GM18505 (cell line): ENCODE measurements at regions not wholly inside any gene's neighbourhood (a gene's known extent, or its start where the extent isn't known, plus 50 kb on each side); places are given as distances from the start of the nearest gene placed in this dataset.

ENCODE experiments used
- ATAC-seq: cut with Tn5 transposase; IDR thresholded peaks from one replicate; pipeline ENCODE4 v1.9.1; 2021; ENCODE audit not compliant: unreplicated experiment
- POLR2A ChIP-seq: IDR thresholded peaks from 4 replicates; pipeline ENCODE4 v1.6.1; 2011; ENCODE audit warnings: borderline replicate concordance; ENCODE audit not compliant: insufficient read depth, insufficient read length; ENCODE audit errors: extremely low read depth

DNA sequence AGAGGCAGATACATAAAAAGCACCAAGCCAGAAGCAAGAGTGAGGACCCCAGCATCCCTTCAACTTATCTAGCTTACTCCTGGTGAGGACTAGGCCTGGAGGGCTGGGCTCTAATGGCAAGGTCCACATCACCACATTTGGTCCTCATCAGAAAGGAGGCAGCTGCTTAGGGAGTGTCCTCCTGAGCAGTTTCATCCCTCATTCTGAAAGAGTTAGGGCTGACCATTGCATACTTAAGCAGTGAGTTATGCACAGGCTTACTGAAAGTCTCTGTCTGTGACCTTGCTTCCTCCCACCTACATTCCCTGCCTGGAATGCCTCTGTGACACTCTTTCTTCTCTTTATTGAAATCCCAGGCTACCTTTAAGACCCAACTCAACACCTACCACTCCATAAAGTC lies 301.8 kb upstream of the ACVR2A start:
- no peak for ATAC-seq
- no peak for TF ChIP-seq POLR2A

DNA sequence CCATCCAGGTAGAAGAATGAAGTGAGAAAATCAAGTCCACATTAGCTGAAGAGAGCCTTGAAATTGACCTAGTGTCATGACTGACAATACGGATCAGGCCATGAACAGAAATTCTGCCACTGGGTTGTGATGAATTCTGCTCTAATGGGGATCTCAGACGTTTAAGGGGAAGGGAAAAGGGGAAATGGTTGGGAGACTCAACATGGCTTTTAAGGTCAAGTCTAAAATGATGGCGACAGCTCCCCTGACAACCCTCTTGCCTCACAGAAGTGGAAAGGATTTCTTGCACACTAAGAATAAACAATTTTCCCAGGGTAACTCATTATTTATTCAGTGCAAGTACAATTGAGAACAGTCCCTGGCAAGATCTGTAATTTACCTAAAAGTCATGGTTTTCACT lies 302.5 kb upstream of the ACVR2A start:
- no peak for ATAC-seq
- no peak for TF ChIP-seq POLR2A

DNA sequence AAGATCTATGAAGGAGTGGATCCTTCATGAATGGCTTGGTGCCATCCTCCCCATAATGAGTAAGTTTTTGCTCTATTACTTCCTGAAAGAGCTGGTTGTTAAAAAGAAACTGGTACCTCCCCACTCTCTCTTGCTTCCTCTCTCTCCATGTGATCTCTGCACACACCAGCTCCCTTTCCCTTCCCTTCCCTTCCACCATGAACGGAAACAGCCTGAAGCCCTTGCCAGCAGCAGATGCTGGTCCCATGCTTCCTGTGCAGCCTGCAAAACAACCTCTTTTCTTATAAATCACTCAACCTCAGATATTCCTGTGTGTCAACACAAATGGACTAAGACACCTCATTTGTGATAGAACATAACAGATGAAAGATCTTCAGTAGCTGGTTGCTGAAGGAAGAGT lies 303.5 kb upstream of the ACVR2A start:
- no peak for TF ChIP-seq POLR2A

DNA sequence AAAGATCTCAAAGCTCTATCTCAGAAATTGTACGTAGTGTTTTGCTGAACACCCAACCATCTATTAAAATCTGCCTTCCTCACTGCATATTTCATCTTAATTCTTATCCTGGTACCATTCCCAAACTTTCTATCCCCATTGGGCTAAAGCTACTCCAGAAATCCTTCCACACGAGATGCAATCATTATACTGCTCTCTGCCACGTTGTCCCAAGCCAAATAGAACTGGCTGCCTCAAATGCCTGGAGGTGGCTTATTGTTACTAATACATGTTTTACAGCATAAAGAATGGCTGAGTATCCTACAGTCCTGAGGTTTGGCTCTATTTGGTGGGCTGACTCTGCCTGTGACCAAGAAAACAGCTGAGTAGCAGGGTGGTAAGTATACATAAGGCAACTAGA lies 306.0 kb upstream of the ACVR2A start:
- ATAC-seq: no peak

More for the DNA sequence above, 303.5 kb upstream of the ACVR2A start:
- ATAC-seq: no peak

DNA sequence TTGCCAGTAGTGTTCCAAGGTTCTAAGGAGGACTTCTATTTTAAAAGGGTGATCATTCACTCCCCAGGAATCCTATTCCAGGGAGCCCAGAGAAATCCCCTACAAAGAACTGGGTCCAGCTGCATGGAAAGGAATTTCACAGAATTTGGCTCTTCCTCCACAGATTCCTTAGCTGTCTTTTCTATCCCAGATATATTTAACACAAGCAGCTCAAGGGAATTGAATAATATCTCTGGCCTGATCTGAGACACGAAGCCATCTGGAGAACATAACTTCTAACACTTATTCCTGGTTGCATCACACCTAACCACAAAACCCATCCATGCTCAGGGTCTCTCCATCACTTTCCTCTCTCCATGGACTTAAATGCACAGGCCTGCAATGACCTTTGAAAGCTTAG lies 306.7 kb upstream of the ACVR2A start:
- no peak for ATAC-seq
- TF ChIP-seq POLR2A: no peak

More for the DNA sequence above, 306.0 kb upstream of the ACVR2A start:
- no peak for TF ChIP-seq POLR2A

DNA sequence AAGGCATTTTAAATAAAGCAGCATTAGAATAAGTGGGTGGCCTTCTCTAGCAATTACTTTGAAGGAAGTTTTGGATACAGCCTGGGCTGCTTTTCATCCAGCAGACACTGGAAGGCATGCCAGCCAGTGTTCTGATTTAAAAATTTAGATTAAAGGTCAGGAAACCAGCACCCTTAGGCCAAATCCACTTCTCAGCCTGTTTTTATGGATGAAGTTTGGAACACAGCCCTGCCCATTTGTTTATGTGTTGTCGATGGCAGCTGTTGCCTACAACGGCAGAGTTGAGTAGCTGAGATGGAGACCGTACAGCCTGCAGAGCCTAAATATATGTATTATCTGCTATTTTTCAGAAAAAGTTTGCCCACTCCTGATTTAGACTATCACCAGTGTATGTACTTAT lies 313.6 kb upstream of the ACVR2A start:
- no peak for ATAC-seq
- no peak for TF ChIP-seq POLR2A

DNA sequence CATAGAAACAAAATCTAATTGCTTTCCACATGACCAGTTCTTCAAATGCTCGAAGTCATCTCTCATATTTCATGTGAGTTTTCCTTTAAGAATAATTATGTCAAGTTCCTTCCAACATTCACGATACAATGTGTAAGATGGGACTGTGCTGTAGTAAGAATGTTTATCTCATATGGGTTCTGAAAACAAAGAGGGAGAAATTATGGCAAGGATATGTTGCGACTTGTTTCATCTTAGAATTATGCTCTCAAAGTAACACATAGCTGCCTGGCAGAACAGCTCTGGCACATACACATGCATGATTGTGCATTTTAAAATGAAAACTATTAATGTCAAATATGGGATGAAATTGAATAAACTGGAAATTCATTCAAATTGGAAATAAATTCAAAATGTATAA lies 314.8 kb upstream of the ACVR2A start:
- ATAC-seq: no peak

DNA sequence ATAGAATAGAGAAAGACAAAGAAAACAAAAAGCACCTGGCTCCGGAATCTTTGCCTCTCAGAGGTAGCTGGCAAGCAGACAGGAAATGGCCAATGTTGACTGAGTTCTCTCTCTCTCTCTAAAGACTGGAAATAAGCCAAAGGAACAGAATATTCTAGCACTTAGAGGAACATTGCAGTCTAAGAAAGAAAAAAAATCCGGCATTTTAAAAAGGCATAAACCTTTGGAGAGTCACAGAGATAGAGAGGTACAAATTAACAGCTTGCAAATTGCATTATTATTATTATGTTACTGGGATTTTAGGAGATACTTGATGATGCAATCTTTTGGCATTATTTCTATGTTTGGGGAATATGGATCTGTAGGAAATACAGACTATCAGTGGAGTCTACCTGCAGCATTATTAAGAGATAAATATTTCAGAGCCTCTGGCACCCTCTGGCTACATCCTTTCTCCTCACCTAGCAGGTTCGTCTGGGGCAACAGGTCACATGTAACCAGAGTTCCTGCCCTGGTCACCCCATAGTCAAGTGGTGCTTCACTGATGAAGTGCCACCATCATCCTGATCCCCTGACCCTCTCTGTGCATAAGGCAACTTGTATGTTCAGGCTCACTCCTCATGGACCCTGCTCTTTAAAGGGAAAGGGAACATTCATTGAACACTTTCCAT lies 318.9 kb upstream of the ACVR2A start:
- TF ChIP-seq POLR2A: no peak
- no peak for ATAC-seq

More for the DNA sequence above, 314.8 kb upstream of the ACVR2A start:
- no peak for TF ChIP-seq POLR2A

DNA sequence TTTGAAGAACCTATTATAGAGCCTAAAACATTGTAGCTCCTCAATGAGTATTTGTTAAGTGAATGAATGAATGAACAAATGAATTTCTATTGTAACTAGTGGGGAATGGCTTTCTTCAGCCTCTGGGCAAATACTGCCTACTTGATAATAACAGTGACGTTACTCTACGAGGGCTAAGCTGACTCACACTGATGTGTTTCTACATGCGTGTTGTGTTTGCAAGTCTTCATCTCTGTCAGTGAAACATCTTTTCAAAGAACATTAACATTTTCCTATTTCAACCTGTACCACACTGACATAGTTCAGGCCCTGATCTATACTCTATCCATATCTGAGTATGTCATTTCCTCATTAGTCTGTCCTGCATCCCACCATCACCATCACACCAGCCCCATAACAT lies 319.9 kb upstream of the ACVR2A start:
- no peak for TF ChIP-seq POLR2A
- ATAC-seq: no peak

DNA sequence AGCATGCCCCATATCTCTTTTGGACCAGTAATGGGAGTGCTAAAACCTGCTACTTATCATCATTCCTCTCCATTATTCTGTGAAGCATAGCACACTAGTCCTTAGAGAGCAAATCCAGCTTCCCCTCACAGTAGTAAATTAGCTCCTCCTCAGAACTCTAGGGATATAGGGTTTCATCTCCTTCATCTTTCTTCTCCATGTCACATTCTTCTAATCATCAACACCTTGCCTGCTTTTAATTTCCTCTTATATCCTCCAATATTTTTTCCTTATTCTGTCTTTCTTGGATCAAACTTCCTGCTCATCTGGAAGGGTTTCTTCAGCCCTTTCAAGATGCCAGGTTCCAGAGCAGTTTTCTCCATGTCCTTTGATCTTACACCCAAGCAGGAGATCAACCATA lies 321.4 kb upstream of the ACVR2A start:
- no peak for ATAC-seq
- TF ChIP-seq POLR2A: no peak

DNA sequence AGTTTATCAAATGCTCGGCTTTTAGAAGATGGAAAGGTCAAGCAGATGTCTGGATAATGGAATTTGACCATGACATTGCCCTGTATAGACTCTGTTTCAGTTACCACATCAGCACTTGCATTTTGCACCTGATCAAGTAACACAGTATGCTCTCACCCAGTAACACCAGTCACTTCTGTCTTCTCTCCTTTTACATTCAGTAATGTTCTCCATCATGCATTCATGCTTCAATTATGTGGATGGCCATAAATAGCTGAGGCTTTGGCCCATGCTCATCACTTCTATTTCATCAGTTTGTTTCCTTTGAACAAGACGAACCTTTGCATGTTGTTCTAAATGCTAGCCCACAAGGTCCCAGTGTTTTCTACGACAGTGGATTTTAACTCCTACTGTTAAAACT lies 322.9 kb upstream of the ACVR2A start:
- no peak for ATAC-seq
- no peak for TF ChIP-seq POLR2A

DNA sequence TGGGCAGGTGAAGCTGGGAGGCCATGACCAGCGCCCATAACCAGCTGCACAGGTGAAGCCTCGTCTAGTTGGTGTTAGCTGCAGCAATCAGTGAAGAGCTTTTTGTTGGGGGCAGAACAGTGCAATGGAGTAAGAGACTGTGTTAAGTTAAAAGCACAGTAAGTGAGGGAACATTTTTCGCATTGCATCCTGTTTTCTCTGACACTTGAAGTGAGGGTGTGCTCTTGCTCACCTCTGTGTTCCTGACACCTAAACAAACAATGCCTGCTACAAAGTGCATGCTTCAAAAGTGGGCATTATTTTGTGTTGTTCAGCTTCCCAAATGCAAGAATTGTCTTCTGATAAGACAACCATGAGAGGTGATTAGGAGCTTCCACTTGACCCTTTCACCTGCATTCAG lies 324.0 kb upstream of the ACVR2A start:
- TF ChIP-seq POLR2A: no peak
- ATAC-seq: no peak

DNA sequence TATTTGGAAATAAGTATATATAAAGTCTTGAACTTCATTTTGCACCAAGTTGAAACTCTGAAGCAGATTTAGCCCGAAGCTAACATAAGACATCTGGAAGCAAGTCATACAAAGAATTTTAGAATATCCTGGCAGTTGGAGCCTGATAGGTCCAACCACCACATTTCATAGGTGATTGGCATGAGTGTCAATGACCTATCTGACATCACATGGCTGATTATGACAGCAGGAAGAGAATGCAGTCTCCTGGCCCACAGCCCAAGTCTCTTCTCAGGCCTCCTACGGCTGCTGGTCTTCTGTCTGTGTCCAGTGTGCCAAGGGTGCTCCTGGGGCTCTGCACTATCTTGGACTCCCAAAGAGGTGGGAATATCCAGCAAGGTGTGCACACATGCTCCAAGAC lies 325.7 kb upstream of the ACVR2A start:
- no peak for TF ChIP-seq POLR2A
- ATAC-seq: no peak

DNA sequence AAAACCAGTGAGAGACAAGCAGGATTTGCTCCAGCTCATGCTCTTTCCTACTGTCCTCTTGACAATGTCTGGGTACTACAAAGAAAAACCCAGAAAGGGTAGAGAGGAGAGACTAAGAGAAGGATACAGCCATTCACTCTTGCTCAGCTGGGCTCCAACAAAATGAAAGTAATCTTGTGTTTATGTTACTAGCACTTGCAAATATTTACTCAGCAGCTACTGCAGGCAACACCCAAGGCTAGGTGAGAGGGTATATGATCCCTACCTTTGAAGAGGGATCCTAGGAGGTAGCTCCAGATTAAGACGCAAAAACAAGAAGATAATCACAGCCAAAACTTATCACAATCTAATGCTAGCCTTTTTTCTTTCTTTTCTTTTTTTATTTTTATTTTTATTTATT lies 329.6 kb upstream of the ACVR2A start:
- TF ChIP-seq POLR2A: no peak
- ATAC-seq: no peak

DNA sequence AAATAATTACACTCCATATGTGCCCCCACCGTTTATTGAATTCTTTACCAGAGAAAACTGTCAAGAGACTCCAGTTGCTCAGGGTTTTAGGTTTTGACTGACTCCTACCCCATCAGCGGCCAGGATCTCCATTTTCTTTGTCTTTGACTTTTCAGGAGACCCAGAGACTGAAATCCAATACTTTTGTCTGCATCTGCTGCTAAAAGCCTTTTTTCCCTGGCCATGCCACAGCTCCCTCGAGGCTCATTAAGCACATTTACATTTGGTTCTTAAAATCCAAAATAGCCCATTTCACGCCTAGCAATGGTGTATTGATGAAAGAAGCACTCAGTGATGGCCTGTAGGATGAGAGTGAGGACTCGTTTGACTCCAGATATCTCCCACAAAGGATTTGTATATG lies 332.6 kb upstream of the ACVR2A start:
- no peak for ATAC-seq
- TF ChIP-seq POLR2A: no peak

DNA sequence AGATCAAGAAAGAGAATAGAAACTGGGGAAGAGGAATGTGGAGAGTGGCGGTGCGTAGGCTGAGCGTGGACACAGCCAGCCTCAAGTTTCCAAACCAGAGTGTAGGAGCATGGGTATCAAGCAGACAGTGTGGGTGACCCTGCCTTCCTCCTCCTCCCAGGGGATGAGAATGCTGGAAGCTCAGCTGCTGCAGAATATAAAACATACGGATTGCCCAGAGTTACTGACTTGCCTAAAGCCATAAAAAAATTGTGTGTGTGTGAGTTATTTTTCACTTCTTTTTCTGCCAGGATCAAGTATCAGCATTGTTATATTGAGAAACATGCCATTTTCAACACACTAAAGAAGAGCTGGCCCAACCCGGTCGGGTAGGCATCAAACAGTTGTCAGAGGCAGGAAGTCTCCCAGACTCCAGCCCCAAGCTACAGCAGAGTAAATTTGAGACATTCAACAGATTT lies 333.3 kb upstream of the ACVR2A start:
- ATAC-seq: no peak
- TF ChIP-seq POLR2A: no peak

DNA sequence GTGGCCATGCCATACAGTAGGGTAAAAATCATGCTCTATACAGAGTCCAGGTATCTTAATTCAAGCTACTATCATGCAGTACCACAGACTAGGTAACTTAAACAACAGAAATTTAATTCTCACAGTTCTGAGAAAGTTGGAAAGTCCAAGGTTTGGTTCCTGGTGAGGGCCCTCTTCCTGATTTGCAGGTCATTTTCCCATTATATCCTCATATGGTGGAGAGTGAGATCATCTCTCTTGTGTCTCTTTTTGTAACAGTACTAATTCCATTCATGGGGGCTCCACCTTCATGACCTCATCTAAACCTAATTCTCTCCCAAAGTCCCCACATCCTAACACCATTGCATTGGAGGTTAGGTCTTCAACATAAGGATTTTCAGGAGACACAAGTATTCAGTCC lies 335.0 kb upstream of the ACVR2A start:
- no peak for ATAC-seq
- no peak for TF ChIP-seq POLR2A
